ENCODE measurements at regions not wholly inside any gene's neighbourhood (a gene's known extent, or its start where the extent isn't known, plus 50 kb on each side); places are given as distances from the start of the nearest gene placed in this dataset.

- intact Hi-C loops (cut with micrococcal nuclease), result no loop called here
Measured at GRCh38 chr7:26599982-26600381, 264.4 kb downstream of the SKAP2 start.

GRCh38 chr7:26600411-26600810 lies 264.0 kb downstream of the SKAP2 start:
- intact Hi-C loops (cut with micrococcal nuclease), result no loop called here

- intact Hi-C loops (cut with micrococcal nuclease), result no loop called here
Measured at GRCh38 chr7:26603631-26604030, 260.8 kb downstream of the SKAP2 start.

GRCh38 chr7:26608402-26608801 lies 256.0 kb downstream of the SKAP2 start:
- intact Hi-C loops (cut with micrococcal nuclease), result no loop called here

- intact Hi-C loops (cut with micrococcal nuclease), result no loop called here
Measured at GRCh38 chr7:26609082-26609481, 255.3 kb downstream of the SKAP2 start.

- intact Hi-C loops (cut with micrococcal nuclease), result no loop called here
Measured at GRCh38 chr7:26609532-26609931, 254.9 kb downstream of the SKAP2 start.

GRCh38 chr7:26612742-26613141 lies 251.6 kb downstream of the SKAP2 start:
- intact Hi-C loops (cut with micrococcal nuclease), result no loop called here

GRCh38 chr7:26614503-26614902 lies 249.9 kb downstream of the SKAP2 start:
- intact Hi-C loops (cut with micrococcal nuclease), result no loop called here

- intact Hi-C loops (cut with micrococcal nuclease), result no loop called here
Measured at GRCh38 chr7:26616235-26616634, 248.2 kb downstream of the SKAP2 start.

GRCh38 chr7:26617066-26617465 lies 247.3 kb downstream of the SKAP2 start:
- intact Hi-C loops (cut with micrococcal nuclease), result no loop called here

Measured in T-helper 1 cell treated with Interleukin-12 subunit alpha and Interleukin-12 subunit beta and Interleukin-4 antibody, amounts not matched to agents 30 ng/mL and 1 ng/mL, for 36 hours (primary cell).